PC-3 (cell line): ENCODE measurements at regions not wholly inside any gene's neighbourhood (a gene's known extent, or its start where the extent isn't known, plus 50 kb on each side); places are given as distances from the start of the nearest gene placed in this dataset.

Experiments
- CTCF ChIP-seq: fragments of 300-600 bp; sonication (generic); conservative IDR thresholded peaks from 2 replicates; pipeline ENCODE4 v1.5.1; 2017; ENCODE audit warnings: antibody characterized with exemption, low read depth, mild to moderate bottlenecking, low read length
- EZH2 ChIP-seq: fragments of 300-600 bp; sonication (generic); IDR thresholded peaks from one replicate; pipeline ENCODE4 v1.6.1; 2017; ENCODE audit warnings: antibody characterized with exemption, mild to moderate bottlenecking, low read length; ENCODE audit not compliant: unreplicated experiment

DNA sequence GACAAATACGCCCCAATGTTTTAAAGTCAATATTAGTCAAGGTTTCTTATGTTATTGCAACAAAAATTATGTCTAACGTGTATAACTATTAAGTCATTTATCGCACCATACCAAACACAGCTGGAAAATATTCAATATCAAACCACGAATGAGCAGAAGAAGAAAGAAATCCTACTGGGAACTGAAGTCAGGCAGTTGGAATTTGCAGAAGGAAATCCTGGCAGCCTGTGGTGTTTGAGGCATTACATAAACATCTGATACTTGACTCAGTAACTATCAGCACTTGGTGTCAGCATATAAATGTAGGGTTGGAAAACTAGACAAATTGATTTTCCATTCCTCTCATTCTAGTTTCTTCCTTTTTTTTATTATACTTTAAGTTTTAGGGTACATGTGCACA lies 83.4 kb upstream of the NUPR2 start:
- TF ChIP-seq CTCF: no peak
- no peak for TF ChIP-seq EZH2
